Activated T-cell treated with anti-CD3 and anti-CD28 coated beads, Interleukin-2, amount 50 U/mL, for 72 hours (primary cell): ENCODE measurements at regions not wholly inside any gene's neighbourhood (a gene's known extent, or its start where the extent isn't known, plus 50 kb on each side); places are given as distances from the start of the nearest gene placed in this dataset.

Source experiments
- ATAC-seq, 2 donors: fragments of 150-1000 bp; cut with Tn5 transposase; replicated peaks in 1 of 2; 2 replicates each; pipeline ENCODE4 v1.10.0; 2021; ENCODE audit warnings: moderate library complexity in 2 of 2, mild to moderate bottlenecking in 1 of 2
- DNase-seq, 2 donors: peaks; one replicate each; pipeline ENCODE4 v3.0.0; 2021 to 2022; ENCODE audit warnings: mixed read lengths in 1 of 2
- H3K27ac Mint-ChIP-seq: one replicate; pipeline ENCODE4 v1.8.0; 2022; ENCODE audit warnings: mild to moderate bottlenecking, moderate library complexity, mixed read lengths
- H3K27me3 Mint-ChIP-seq: one replicate; pipeline ENCODE4 v1.8.0; 2022; ENCODE audit warnings: low read depth, mixed read lengths
- H3K36me3 Mint-ChIP-seq, 2 donors: one replicate each; pipeline ENCODE4 v1.8.0; 2022; ENCODE audit warnings: mixed read lengths in 2 of 2, mild to moderate bottlenecking in 1 of 2; ENCODE audit not compliant: insufficient read depth in 2 of 2
- H3K4me1 Mint-ChIP-seq: one replicate; pipeline ENCODE4 v1.8.0; 2022; ENCODE audit warnings: low read depth, mixed read lengths
- H3K4me3 Mint-ChIP-seq, 2 donors: one replicate each; pipeline ENCODE4 v1.8.0; 2022; ENCODE audit warnings: mild to moderate bottlenecking in 2 of 2, mixed read lengths in 2 of 2, moderate library complexity in 2 of 2
- H3K9me3 Mint-ChIP-seq, 2 donors: one replicate each; pipeline ENCODE4 v1.8.0; 2022; ENCODE audit warnings: mixed read lengths in 2 of 2

- peaks cover 12% of the 10 kb centered on the region for H3K27me3 Mint-ChIP-seq
- peaks cover 0 to 9% of the 10 kb centered on the region in 2 donors for H3K9me3 Mint-ChIP-seq
- no peak overlapping the region for H3K27ac Mint-ChIP-seq
- ATAC-seq (no peak), DNase-seq (no peak)
- H3K4me3 Mint-ChIP-seq: no peak overlapping the region
- peaks cover 7 to 9% of the 10 kb centered on the region in 2 donors for H3K36me3 Mint-ChIP-seq
- peaks cover 10% of the 10 kb centered on the region for H3K4me1 Mint-ChIP-seq
Measured at GRCh38 chr2:74735009-74735408, 81.0 kb downstream of the SEMA4F start.

DNA sequence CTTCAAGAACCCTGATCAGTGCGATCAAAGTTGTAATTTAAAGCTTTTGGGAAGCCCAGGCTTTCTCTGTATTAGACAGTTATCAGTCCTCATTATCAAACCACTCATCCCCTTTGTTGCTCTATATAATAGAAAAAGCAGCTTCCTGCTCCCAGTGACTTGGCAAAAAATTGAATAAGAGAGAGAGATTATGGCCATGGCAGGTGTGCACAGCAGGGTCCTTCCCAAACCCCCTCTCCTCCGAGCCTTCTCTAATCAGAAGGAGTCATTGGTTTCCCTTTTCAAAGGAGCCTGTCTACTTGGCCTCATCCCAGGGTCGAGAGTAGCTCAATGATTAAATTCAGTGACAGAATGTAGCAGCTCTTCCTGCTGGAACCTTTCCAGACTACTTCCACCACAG lies 81.5 kb downstream of the SEMA4F start:
- Mint-ChIP-seq H3K4me1 (peaks cover 10% of the 10 kb centered on the region), H3K4me3 (no peak overlapping the region), H3K27ac (no peak overlapping the region), H3K9me3 (peaks cover 0 to 9% of the 10 kb centered on the region in 2 donors), H3K36me3 (peaks cover 7 to 9% of the 10 kb centered on the region in 2 donors), H3K27me3 (peaks cover 8% of the 10 kb centered on the region)
- ATAC-seq: no peak
- no peak for DNase-seq

GRCh38 chr2:74736589-74736988 lies 82.5 kb downstream of the SEMA4F start:
- Mint-ChIP-seq H3K9me3 (peaks cover 0 to 9% of the 10 kb centered on the region in 2 donors), H3K4me3 (no peak overlapping the region), H3K27ac (no peak overlapping the region), H3K27me3 (no peaks in the 10 kb centered on the region), H3K4me1 (peaks cover 10% of the 10 kb centered on the region), H3K36me3 (peaks cover 7 to 9% of the 10 kb centered on the region in 2 donors)
- ATAC-seq: no peak
- DNase-seq: no peak

- no peaks in the 10 kb centered on the region for H3K27me3 Mint-ChIP-seq
- no peak overlapping the region for H3K4me3 Mint-ChIP-seq
Measured at GRCh38 chr2:74738586-74738985, 84.5 kb downstream of the SEMA4F start.

GRCh38 chr2:74739129-74739528 lies 85.1 kb downstream of the SEMA4F start:
- no peaks in the 10 kb centered on the region for H3K27me3 Mint-ChIP-seq

More at GRCh38 chr2:74738586-74738985, 84.5 kb downstream of the SEMA4F start:
- peaks cover 0 to 9% of the 10 kb centered on the region in 2 donors for H3K9me3 Mint-ChIP-seq
- peaks cover 7 to 9% of the 10 kb centered on the region in 2 donors for H3K36me3 Mint-ChIP-seq
- peaks cover 10% of the 10 kb centered on the region for H3K4me1 Mint-ChIP-seq
- no peak for DNase-seq
- ATAC-seq: no peak
- H3K27ac Mint-ChIP-seq: no peak overlapping the region

GRCh38 chr2:74739733-74740241 lies 85.7 kb downstream of the SEMA4F start:
- no peak overlapping the region for H3K27ac Mint-ChIP-seq
- peaks cover 0 to 9% of the 10 kb centered on the region in 2 donors for H3K9me3 Mint-ChIP-seq
- peaks cover 7 to 9% of the 10 kb centered on the region in 2 donors for H3K36me3 Mint-ChIP-seq
- no peak overlapping the region for H3K4me3 Mint-ChIP-seq
- H3K27me3 Mint-ChIP-seq: no peaks in the 10 kb centered on the region
- H3K4me1 Mint-ChIP-seq: peaks cover 10% of the 10 kb centered on the region
- ATAC-seq (no peak), DNase-seq (no peak)

More at GRCh38 chr2:74739129-74739528, 85.1 kb downstream of the SEMA4F start:
- H3K4me1 Mint-ChIP-seq: peaks cover 10% of the 10 kb centered on the region
- DNase-seq (no peak), ATAC-seq (no peak)
- peaks cover 7 to 9% of the 10 kb centered on the region in 2 donors for H3K36me3 Mint-ChIP-seq
- H3K27ac Mint-ChIP-seq: no peak overlapping the region
- no peak overlapping the region for H3K4me3 Mint-ChIP-seq
- H3K9me3 Mint-ChIP-seq: peaks cover 0 to 9% of the 10 kb centered on the region in 2 donors

GRCh38 chr2:74740395-74740740 lies 86.3 kb downstream of the SEMA4F start:
- H3K27ac Mint-ChIP-seq: no peak overlapping the region
- no peaks in the 10 kb centered on the region for H3K27me3 Mint-ChIP-seq
- H3K4me1 Mint-ChIP-seq: peaks cover 5% of the 10 kb centered on the region
- DNase-seq (no peak), ATAC-seq (no peak)
- peaks cover 7 to 9% of the 10 kb centered on the region in 2 donors for H3K36me3 Mint-ChIP-seq
- H3K9me3 Mint-ChIP-seq: peaks cover 0 to 9% of the 10 kb centered on the region in 2 donors
- H3K4me3 Mint-ChIP-seq: no peak overlapping the region

DNA sequence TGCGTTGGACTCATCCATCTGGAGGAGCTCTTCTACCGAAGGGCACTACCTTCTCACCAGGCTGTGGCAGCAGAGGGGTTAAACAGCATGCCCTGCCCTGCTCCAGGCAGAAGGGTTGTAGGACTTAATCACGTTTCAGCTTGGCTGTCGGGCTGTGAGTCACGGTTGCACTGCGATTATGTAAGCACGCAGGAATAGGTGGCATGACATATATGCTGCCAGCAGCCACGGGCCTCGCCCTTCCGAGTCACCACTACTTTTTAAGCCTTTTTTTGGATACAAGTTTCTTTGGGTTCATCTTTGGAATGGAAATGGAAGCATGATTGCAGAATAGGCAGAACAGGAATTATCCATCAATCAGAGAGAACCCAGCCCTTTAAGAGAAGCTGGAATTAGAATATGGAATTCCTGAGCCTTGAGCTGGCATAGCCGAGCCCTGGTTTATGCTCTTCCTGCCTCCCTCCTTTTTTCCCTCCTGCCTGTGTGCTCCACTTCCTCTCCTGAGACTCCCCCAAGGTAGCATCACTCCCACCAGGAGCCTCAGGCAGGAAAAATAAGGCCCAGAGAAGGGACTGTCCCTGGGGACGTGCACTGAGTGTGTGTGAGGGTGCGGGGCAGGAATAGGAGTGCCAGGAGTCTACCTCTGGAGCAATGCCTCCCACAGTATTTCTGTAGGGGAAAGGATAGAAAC lies 86.8 kb downstream of the SEMA4F start:
- DNase-seq (no peak), ATAC-seq (no peak)
- H3K27me3 Mint-ChIP-seq: no peaks in the 10 kb centered on the region
- H3K27ac Mint-ChIP-seq: no peak overlapping the region
- peaks cover 7 to 9% of the 10 kb centered on the region in 2 donors for H3K36me3 Mint-ChIP-seq
- peaks cover 0 to 9% of the 10 kb centered on the region in 2 donors for H3K9me3 Mint-ChIP-seq
- H3K4me1 Mint-ChIP-seq: no peaks in the 10 kb centered on the region
- H3K4me3 Mint-ChIP-seq: no peak overlapping the region

GRCh38 chr2:74741629-74742028 lies 87.6 kb downstream of the SEMA4F start:
- peaks cover 0 to 6% of the 10 kb centered on the region in 2 donors for H3K9me3 Mint-ChIP-seq
- no peak overlapping the region for H3K27ac Mint-ChIP-seq
- H3K27me3 Mint-ChIP-seq: no peaks in the 10 kb centered on the region
- DNase-seq (no peak), ATAC-seq (no peak)
- H3K4me3 Mint-ChIP-seq: no peak overlapping the region
- H3K4me1 Mint-ChIP-seq: no peaks in the 10 kb centered on the region
- H3K36me3 Mint-ChIP-seq: peaks cover 4 to 7% of the 10 kb centered on the region in 2 donors

DNA sequence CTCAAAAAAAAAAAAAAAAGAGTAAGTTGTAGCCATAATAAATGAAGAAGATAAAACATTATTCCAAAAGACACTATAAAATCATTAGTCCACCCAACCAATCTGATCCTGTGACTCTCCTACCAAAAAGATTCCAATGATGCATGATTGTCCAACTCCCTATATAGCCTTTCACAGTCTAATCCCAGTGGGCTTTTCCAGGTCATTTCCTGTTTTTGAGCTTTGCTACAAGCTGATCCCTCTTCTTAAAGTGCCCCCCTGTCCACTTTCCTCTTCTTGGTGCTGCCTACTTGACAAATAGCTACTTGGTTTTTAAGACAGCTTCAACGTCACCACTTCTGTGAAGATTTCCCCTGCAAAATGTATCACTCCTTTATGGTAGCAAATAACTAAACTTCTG lies 88.4 kb downstream of the SEMA4F start:
- Mint-ChIP-seq H3K36me3 (no peaks in the 10 kb centered on the region), H3K4me3 (no peak overlapping the region), H3K27me3 (no peaks in the 10 kb centered on the region), H3K27ac (no peak overlapping the region), H3K4me1 (no peaks in the 10 kb centered on the region), H3K9me3 (no peaks in the 10 kb centered on the region)
- no peak for ATAC-seq
- DNase-seq: no peak

GRCh38 chr2:74743039-74743438 lies 89.0 kb downstream of the SEMA4F start:
- H3K27ac Mint-ChIP-seq: no peak overlapping the region
- DNase-seq (no peak), ATAC-seq (no peak)
- H3K27me3 Mint-ChIP-seq: no peaks in the 10 kb centered on the region
- H3K36me3 Mint-ChIP-seq: no peaks in the 10 kb centered on the region
- H3K9me3 Mint-ChIP-seq: no peaks in the 10 kb centered on the region
- no peaks in the 10 kb centered on the region for H3K4me1 Mint-ChIP-seq
- no peak overlapping the region for H3K4me3 Mint-ChIP-seq

DNA sequence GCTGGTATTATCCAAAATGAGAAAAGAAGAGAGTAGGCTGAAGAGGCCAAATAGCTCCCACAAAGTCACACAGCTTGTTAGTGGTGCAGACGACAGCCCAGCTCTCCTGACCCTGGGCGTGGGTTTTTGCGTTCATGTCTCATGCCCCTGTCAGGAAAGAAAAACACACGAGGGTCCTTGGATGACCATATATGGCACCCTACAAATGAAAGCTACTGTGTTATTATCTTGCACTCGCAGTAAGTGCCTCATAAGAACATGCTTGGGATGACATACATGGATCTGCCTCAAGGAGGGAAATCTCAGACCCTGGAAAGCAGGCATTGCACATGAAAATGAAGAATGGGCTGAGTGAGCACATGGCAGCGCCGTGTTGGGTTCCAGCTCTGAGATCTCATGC lies 89.7 kb downstream of the SEMA4F start:
- H3K4me3 Mint-ChIP-seq: no peak overlapping the region
- ATAC-seq (no peak), DNase-seq (no peak)
- no peaks in the 10 kb centered on the region for H3K36me3 Mint-ChIP-seq
- H3K27me3 Mint-ChIP-seq: no peaks in the 10 kb centered on the region
- no peak overlapping the region for H3K27ac Mint-ChIP-seq
- H3K4me1 Mint-ChIP-seq: no peaks in the 10 kb centered on the region
- H3K9me3 Mint-ChIP-seq: no peaks in the 10 kb centered on the region

DNA sequence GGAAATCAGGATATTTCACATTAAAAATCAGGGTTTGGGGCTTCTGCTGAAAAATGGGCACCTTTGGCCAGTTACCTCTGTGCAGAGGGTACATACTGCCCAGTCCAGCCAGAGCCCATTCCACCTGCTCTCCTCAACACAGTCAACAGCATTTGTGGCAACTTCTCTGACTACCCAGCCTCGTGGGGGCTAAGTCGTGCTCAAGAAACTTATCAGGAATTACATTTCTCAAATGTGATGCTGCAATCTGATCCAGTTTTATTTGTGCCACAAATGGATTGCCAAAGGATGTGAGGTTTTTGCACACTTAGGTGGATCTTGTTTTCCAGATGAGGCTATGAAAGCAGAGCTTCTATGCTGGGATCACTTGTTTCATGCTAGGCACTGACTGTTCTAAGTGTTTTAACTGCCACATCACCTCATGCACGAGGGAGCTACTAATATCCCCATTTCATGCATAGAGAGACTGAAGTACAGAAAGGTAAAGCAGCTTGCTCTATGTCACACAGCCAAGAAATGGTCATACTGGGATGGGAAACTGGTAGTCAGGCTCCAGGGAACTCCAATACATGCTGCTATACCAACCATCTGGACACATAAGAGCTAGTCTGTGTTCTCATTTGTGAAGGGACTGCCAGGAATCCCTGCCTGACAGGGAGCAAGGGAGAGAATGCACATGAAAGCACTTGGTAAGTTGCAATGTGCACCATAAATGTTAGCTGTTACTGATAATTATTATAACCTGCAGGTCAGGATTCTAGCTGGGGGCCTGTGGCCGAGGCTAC lies 89.0 kb upstream of the HK2 start:
- H3K4me3 Mint-ChIP-seq: no peak overlapping the region
- no peaks in the 10 kb centered on the region for H3K4me1 Mint-ChIP-seq
- H3K27me3 Mint-ChIP-seq: no peaks in the 10 kb centered on the region
- H3K27ac Mint-ChIP-seq: no peak overlapping the region
- H3K36me3 Mint-ChIP-seq: no peaks in the 10 kb centered on the region
- ATAC-seq (no peak), DNase-seq (no peak)
- H3K9me3 Mint-ChIP-seq: no peaks in the 10 kb centered on the region
